HL-60 (cell line): ENCODE measurements at regions not wholly inside any gene's neighbourhood (a gene's known extent, or its start where the extent isn't known, plus 50 kb on each side); places are given as distances from the start of the nearest gene placed in this dataset.
"Not testable (repeated sequence)": the region's sequence is repeated elsewhere in the genome, so short reads cannot be mapped to it uniquely, and the experiment has no call there.

Source experiments
- DNase-seq, 2 experiments: peaks; one replicate each; pipeline ENCODE4 v3.0.0-alpha.2; 2010 to 2020; ENCODE audit warnings: low read depth in 1 of 2, low spot score in 1 of 2
- H3K27ac ChIP-seq: fragments of 250-450 bp; sonication (Bioruptor Pico); replicated peaks from 2 replicates; pipeline ENCODE4 v1.5.1; 2020; ENCODE audit warnings: mild to moderate bottlenecking, moderate library complexity
- H3K27me3 ChIP-seq: fragments of 250-450 bp; sonication (Bioruptor Pico); 2 replicates; pipeline ENCODE4 v1.5.1; 2021; ENCODE audit warnings: mild to moderate bottlenecking, moderate library complexity; ENCODE audit not compliant: insufficient read depth, poor library complexity, severe bottlenecking
- H3K4me3 ChIP-seq: replicated peaks from 2 replicates; pipeline ENCODE4 v1.5.1; 2011; ENCODE audit warnings: mild to moderate bottlenecking, control low read depth, low read length; ENCODE audit not compliant: insufficient read depth
- GABPA ChIP-seq: IDR thresholded peaks from 2 replicates; pipeline ENCODE4 v1.6.1; 2012; ENCODE audit warnings: low read depth
- POLR2AphosphoS5 ChIP-seq: IDR thresholded peaks from 2 replicates; pipeline ENCODE4 v1.6.1; 2012; ENCODE audit warnings: low read depth
- SPI1 ChIP-seq: IDR thresholded peaks from 2 replicates; pipeline ENCODE4 v1.6.1; 2012; ENCODE audit warnings: low read depth, mild to moderate bottlenecking, borderline replicate concordance
- TF ChIP-seq, protein P1 (sequence below): IDR thresholded peaks from 2 replicates; pipeline ENCODE4 v1.6.1; 2012; ENCODE audit warnings: low read depth; ENCODE audit not compliant: insufficient replicate concordance
- TF ChIP-seq, protein P2 (sequence below): IDR thresholded peaks from one replicate; pipeline ENCODE4 v1.5.1; 2011; ENCODE audit warnings: low read length, control low read depth, inconsistent platforms; ENCODE audit not compliant: insufficient read depth

- no peak overlapping the region for H3K4me3 ChIP-seq
- no peaks in the 10 kb centered on the region for H3K27me3 ChIP-seq
- no peak for TF ChIP-seq POLR2AphosphoS5
- no peak for TF ChIP-seq SPI1
- TF ChIP-seq GABPA: no peak
- TF ChIP-seq, protein P1, sequence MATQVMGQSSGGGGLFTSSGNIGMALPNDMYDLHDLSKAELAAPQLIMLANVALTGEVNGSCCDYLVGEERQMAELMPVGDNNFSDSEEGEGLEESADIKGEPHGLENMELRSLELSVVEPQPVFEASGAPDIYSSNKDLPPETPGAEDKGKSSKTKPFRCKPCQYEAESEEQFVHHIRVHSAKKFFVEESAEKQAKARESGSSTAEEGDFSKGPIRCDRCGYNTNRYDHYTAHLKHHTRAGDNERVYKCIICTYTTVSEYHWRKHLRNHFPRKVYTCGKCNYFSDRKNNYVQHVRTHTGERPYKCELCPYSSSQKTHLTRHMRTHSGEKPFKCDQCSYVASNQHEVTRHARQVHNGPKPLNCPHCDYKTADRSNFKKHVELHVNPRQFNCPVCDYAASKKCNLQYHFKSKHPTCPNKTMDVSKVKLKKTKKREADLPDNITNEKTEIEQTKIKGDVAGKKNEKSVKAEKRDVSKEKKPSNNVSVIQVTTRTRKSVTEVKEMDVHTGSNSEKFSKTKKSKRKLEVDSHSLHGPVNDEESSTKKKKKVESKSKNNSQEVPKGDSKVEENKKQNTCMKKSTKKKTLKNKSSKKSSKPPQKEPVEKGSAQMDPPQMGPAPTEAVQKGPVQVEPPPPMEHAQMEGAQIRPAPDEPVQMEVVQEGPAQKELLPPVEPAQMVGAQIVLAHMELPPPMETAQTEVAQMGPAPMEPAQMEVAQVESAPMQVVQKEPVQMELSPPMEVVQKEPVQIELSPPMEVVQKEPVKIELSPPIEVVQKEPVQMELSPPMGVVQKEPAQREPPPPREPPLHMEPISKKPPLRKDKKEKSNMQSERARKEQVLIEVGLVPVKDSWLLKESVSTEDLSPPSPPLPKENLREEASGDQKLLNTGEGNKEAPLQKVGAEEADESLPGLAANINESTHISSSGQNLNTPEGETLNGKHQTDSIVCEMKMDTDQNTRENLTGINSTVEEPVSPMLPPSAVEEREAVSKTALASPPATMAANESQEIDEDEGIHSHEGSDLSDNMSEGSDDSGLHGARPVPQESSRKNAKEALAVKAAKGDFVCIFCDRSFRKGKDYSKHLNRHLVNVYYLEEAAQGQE: no peak
- TF ChIP-seq, protein P2, sequence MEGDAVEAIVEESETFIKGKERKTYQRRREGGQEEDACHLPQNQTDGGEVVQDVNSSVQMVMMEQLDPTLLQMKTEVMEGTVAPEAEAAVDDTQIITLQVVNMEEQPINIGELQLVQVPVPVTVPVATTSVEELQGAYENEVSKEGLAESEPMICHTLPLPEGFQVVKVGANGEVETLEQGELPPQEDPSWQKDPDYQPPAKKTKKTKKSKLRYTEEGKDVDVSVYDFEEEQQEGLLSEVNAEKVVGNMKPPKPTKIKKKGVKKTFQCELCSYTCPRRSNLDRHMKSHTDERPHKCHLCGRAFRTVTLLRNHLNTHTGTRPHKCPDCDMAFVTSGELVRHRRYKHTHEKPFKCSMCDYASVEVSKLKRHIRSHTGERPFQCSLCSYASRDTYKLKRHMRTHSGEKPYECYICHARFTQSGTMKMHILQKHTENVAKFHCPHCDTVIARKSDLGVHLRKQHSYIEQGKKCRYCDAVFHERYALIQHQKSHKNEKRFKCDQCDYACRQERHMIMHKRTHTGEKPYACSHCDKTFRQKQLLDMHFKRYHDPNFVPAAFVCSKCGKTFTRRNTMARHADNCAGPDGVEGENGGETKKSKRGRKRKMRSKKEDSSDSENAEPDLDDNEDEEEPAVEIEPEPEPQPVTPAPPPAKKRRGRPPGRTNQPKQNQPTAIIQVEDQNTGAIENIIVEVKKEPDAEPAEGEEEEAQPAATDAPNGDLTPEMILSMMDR: no peak
- DNase-seq: no peak
- no peak overlapping the region for H3K27ac ChIP-seq
Observed at GRCh38 chr6:22372922-22373321, 76.1 kb upstream of the PRL start.

GRCh38 chr6:22374950-22375349, 78.1 kb upstream of the PRL start:
- H3K4me3 ChIP-seq, DNase-seq, H3K27ac ChIP-seq, H3K27me3 ChIP-seq: not testable (repeated sequence)

DNA sequence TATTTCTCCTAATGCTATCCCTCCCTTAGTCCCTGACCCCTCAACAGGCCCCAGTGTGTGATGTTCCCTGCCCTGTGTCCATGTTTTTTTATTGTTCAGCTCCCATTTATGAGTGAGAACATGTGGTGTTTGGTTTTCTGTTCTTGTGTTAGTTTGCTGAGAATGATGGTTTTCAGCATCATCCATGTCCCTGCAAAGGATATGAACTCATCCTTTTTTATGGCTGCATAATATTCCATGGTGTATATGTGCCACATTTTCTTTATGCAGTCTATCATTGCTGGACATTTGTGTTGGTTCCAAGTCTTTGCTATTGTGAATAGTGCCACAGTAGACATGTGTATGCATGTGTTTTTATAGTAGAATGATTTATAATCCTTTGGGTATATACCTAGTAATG, 79.5 kb upstream of the PRL start:
- H3K4me3 ChIP-seq, H3K27ac ChIP-seq, H3K27me3 ChIP-seq, DNase-seq: not testable (repeated sequence)

DNA sequence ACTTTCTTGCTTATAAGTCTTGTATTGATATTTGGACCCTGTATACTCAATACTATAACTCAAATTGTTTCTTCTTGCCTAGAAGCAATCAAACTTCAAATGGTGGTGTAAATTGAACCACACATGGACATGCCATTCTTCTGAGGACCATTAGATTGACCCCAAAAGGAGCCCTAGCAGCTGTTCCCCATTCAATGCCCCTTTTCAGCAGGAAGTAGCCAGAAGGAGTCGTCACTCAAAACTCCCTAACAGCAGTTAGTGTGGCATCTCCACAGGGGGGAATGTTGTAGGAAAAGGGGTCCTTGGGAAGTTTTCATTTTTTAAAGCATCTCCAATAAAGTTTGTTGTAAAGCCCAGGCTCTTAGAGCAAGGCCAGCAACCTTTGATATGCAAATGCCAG, 81.7 kb upstream of the PRL start:
- H3K4me3 ChIP-seq: not testable (repeated sequence)

DNA sequence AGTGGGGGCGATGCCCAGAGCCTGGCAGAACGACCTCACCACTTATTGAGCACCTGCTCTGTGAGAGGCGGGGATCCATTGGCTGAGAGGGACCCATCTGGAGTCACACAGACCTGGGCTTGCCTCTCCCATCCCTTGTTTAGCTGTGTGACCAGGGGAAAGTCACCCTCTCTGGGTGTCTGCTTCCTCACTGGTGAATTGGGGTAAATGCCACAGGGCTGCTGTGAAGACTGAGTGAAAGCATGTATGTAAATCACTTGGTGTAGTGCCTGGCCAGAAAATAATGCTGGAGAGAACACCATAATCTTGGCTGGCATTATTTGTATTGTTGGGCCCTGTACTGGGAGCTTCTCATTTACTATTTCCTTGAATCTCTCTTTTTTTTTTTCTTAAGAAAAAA, 83.4 kb upstream of the PRL start:
- H3K27me3 ChIP-seq: no peaks in the 10 kb centered on the region
- H3K4me3 ChIP-seq: no peak overlapping the region
- no peak overlapping the region for H3K27ac ChIP-seq
- TF ChIP-seq GABPA: no peak
- no peak for TF ChIP-seq SPI1
- TF ChIP-seq, protein P2: no peak
- no peak for TF ChIP-seq POLR2AphosphoS5
- TF ChIP-seq, protein P1: no peak
- no peak for DNase-seq

More for the DNA sequence above, 81.7 kb upstream of the PRL start:
- H3K27me3 ChIP-seq, DNase-seq, H3K27ac ChIP-seq: not testable (repeated sequence)
